ENCODE measurements at regions not wholly inside any gene's neighbourhood (a gene's known extent, or its start where the extent isn't known, plus 50 kb on each side); places are given as distances from the start of the nearest gene placed in this dataset.

DNA sequence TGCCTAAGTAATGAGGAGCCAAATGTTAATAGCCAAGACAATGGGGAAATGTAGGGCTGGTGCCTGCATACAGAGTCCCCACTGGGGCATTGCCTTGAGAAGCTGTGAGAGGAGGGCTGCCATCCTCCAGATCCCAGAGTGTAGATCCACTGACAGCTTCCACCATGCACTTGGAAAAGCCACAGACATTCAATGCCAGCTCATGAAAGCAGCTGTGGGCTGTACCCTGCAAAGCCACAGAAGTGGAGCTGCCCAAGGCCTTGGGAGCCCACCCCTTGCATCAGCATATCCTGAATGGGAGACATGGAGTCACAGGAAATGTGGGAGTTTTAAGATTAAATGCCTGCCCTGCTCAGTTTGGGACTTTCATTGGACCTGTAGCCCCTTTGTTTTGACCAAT lies 244.7 kb downstream of the BTG1 start:
- TF ChIP-seq, protein P1, sequence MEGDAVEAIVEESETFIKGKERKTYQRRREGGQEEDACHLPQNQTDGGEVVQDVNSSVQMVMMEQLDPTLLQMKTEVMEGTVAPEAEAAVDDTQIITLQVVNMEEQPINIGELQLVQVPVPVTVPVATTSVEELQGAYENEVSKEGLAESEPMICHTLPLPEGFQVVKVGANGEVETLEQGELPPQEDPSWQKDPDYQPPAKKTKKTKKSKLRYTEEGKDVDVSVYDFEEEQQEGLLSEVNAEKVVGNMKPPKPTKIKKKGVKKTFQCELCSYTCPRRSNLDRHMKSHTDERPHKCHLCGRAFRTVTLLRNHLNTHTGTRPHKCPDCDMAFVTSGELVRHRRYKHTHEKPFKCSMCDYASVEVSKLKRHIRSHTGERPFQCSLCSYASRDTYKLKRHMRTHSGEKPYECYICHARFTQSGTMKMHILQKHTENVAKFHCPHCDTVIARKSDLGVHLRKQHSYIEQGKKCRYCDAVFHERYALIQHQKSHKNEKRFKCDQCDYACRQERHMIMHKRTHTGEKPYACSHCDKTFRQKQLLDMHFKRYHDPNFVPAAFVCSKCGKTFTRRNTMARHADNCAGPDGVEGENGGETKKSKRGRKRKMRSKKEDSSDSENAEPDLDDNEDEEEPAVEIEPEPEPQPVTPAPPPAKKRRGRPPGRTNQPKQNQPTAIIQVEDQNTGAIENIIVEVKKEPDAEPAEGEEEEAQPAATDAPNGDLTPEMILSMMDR (conservative IDR thresholded peaks at IDR 0.05; ENCODE audit: low read length), result no peak
- no peak for DNase-seq (ENCODE audit: low read depth)
- no peak overlapping the region for H3K4me3 ChIP-seq (ENCODE audit: low read length)

DNA sequence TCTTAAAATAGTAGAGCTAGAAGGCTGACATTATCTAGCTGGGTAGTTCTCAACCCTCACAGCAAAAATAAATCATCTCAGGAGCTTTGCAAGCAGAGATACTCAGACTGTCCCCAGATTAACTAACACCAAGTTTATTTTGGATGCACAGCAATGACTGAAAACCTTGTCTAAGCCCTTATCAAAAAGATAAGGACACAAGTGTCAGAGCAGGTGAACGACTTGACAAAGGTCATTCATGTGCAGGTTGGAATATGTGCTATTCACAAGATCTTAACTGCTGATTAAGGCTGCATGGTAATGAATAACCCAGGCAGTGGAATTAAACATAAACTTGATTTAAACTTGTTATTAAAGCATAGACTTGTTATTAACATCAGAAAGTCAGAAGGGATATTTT lies 246.6 kb downstream of the BTG1 start:
- no peak overlapping the region for H3K4me3 ChIP-seq (ENCODE audit: low read length)
- TF ChIP-seq, protein P1 (conservative IDR thresholded peaks at IDR 0.05; ENCODE audit: low read length), result no peak
- DNase-seq (ENCODE audit: low read depth), result no peak

DNA sequence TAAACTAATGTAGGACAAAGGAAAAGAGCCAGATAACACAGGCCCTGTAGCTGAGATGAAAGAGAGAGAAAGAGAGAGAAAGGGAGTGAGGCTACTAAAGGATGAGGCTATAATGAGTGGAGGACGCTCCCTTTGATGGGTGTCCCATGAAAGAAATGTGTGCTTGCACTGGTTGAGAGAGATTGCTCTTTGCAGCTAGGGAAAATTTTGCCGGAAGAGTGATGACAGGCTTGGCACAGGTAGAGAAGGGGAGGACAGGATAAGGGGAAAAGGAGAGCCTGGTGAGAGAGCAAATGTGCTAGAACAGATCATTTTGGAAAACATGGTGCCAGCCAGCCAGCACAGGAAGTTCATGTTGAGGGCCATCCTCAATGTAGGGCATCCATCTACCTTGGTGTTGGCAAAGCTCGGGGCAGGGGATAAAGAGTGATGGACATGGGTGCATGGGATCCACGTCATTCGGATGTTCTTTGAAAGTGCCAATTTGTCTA lies 248.6 kb downstream of the BTG1 start:
- DNase-seq (ENCODE audit: low read depth), result no peak
- TF ChIP-seq, protein P1 (conservative IDR thresholded peaks at IDR 0.05; ENCODE audit: low read length), result no peak
- no peak overlapping the region for H3K4me3 ChIP-seq (ENCODE audit: low read length)

DNA sequence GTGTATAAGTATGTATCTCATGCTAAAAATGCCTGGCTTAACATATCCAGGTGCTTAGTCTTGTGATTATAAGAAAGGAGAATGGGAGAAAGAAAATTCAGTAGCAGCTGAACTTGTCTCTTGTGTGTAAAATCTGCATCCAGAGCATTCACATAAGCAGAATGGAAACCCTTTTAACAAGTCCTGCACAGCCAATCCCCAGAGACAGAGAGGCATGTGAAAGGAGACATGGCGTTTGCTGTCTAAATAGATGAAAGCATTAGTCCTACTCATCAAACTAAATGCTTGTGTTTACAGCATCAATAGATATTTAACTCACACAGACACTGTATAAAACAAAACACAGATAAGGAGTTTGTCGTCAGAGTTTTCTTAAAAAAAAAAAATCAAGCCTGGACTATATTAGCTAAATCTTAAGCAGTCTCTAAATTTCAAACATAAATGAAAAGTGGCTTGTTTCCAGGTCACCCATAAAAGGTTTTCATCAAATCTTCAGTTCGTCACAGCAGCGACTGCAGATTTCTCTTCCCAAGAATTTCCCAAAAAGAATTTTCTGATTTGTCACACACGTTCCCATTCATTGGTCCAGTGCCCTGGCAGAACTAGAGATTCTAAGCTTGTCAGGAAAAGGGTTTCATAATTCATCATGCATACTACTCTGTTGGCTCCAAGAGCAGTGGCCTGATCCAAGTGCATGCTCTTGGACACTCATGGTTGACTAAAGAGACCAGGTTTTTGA lies 249.2 kb downstream of the BTG1 start:
- H3K4me3 ChIP-seq (ENCODE audit: low read length), result no peak overlapping the region
- TF ChIP-seq, protein P1 (conservative IDR thresholded peaks at IDR 0.05; ENCODE audit: low read length), result no peak
- peak; percentile 62 for DNase-seq (ENCODE audit: low read depth)

DNA sequence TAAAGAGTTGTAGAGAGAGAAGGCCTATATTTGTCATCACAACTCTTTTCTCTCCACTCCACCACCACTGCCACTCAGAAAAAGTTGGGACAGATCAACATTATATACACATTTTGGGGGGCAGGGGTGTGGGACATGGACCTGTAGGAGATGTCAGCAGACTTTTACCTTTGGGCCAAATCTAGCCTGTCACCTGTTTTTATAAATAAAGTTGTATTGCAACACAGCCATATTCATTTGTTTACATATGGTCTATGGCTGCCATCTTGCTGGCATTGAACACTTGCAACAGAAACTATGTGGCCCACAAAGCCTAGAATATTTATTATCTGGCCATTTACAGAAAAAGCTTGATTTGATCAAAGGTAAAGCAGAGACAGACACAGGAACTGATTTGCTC lies 250.7 kb downstream of the BTG1 start:
- DNase-seq (ENCODE audit: low read depth), result no peak
- TF ChIP-seq, protein P1 (conservative IDR thresholded peaks at IDR 0.05; ENCODE audit: low read length), result no peak
- no peak overlapping the region for H3K4me3 ChIP-seq (ENCODE audit: low read length)

DNA sequence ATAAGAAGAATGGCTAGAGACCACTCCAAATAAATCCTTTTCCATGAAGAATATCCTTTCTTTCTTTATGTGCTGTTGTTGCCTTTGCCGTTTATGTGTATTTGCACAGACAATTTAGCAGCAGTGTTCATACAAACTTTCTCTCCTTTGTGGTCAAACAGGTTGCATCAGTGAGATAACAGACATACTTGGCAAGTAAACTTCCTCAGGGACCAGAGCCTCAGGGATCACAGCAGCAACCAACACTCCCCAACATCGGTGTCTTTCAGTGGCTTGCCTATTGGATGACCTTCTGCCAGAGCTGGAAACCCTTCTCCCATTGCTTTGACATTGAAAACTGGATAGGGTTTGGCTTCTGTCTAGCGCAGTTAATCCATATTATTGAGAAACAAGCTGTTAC lies 252.2 kb downstream of the BTG1 start:
- DNase-seq (ENCODE audit: low read depth), result no peak
- TF ChIP-seq, protein P1 (conservative IDR thresholded peaks at IDR 0.05; ENCODE audit: low read length), result no peak
- no peak overlapping the region for H3K4me3 ChIP-seq (ENCODE audit: low read length)

Measured in AG10803 (cell line).